ENCODE measurements at regions not wholly inside any gene's neighbourhood (a gene's known extent, or its start where the extent isn't known, plus 50 kb on each side); places are given as distances from the start of the nearest gene placed in this dataset.

DNA sequence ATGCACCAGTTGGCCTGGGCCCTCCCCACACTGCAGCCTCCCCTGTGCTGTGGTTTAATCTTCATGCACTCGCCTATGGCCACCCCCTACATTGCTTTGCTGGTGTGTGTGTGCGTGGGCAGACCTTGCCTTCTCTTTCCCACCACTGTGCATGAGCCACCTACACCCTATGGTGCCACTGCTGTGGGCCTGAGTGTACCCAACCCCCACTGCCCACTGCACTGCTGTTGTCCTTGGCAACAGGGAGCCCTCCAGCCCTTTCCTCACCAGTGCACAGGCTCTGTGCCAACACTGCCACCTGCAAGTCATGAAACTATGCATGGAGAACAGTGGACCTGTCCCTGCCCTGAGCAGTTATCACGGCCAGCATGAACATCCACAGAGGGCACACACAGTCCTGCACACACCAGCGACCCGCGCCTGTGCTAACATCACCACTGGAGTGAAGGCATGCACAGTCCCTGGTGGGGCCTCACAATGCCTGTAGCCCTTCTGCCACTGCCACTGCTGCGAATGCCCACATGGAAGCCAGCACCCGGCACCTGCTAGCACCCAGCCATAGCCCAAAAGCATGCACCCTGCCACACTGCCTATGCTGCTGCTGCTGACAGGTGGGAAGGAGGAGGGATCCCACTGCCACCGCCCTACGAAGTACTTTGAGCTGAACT lies 237.8 kb upstream of the ARSJ start:
- H3K9me3 ChIP-seq (ENCODE audit: low read depth, low read length, poor library complexity, severe bottlenecking) = no peaks in the 10 kb centered on the region
- no peak for TF ChIP-seq EZH2 (IDR thresholded peaks at IDR 0.05; ENCODE audit: borderline replicate concordance, low read depth, low read length, poor library complexity, severe bottlenecking)
- TF ChIP-seq, protein P1, sequence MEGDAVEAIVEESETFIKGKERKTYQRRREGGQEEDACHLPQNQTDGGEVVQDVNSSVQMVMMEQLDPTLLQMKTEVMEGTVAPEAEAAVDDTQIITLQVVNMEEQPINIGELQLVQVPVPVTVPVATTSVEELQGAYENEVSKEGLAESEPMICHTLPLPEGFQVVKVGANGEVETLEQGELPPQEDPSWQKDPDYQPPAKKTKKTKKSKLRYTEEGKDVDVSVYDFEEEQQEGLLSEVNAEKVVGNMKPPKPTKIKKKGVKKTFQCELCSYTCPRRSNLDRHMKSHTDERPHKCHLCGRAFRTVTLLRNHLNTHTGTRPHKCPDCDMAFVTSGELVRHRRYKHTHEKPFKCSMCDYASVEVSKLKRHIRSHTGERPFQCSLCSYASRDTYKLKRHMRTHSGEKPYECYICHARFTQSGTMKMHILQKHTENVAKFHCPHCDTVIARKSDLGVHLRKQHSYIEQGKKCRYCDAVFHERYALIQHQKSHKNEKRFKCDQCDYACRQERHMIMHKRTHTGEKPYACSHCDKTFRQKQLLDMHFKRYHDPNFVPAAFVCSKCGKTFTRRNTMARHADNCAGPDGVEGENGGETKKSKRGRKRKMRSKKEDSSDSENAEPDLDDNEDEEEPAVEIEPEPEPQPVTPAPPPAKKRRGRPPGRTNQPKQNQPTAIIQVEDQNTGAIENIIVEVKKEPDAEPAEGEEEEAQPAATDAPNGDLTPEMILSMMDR (conservative IDR thresholded peaks at IDR 0.05; ENCODE audit: low read depth, low read length) = no peak
- H3K4me3 ChIP-seq (ENCODE audit: low read depth, low read length, poor library complexity, severe bottlenecking) = no peak overlapping the region
- ChIA-PET POLR2A (ENCODE audit: low non-redundant PET) (no interaction called here), CTCF (no interaction called here)
- intact Hi-C loops (cut with micrococcal nuclease; ENCODE audit: unreplicated experiment) = loop anchor here (10.0 kb wide), 1 partner anchor 158 kb away; no protein-coding TSS in a partner anchor
- BruUV-seq (replicated peaks) = no TSS peak
- no peak for DNase-seq (ENCODE audit: low spot score)
- no peak overlapping the region for H3K27ac ChIP-seq (ENCODE audit: low read depth, low read length, poor library complexity, severe bottlenecking)
- no peaks in the 10 kb centered on the region for H3K4me1 ChIP-seq (ENCODE audit: insufficient read depth, low read length, poor library complexity, severe bottlenecking)
- no peaks in the 10 kb centered on the region for H3K36me3 ChIP-seq (ENCODE audit: insufficient read depth, low read length, poor library complexity, severe bottlenecking)
- H3K27me3 ChIP-seq (replicated peaks; ENCODE audit: insufficient read depth, low read depth, low read length, poor library complexity) = no peaks in the 10 kb centered on the region

DNA sequence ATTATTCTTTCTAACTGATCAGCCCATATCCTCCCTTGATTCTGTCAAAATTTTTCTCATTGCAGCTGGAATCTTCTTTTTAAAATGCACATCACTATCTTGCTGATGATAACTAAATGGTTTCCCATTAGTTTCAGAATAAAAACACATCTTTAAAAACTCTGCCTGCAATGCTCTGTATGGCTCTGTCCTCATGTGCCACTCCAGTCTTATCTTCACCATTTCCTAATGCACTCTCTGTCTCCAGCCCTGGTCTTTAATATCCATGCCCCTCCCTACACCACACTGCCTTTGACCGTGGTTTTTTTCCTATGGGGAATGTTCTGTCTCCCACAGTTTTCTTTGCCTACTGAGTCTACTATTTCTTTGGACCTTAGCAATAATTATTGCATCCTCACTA lies 244.1 kb upstream of the ARSJ start:
- CTCF ChIA-PET = no interaction called here
- no peak overlapping the region for H3K27ac ChIP-seq (ENCODE audit: low read depth, low read length, poor library complexity, severe bottlenecking)
- no peak for DNase-seq (ENCODE audit: low spot score)

DNA sequence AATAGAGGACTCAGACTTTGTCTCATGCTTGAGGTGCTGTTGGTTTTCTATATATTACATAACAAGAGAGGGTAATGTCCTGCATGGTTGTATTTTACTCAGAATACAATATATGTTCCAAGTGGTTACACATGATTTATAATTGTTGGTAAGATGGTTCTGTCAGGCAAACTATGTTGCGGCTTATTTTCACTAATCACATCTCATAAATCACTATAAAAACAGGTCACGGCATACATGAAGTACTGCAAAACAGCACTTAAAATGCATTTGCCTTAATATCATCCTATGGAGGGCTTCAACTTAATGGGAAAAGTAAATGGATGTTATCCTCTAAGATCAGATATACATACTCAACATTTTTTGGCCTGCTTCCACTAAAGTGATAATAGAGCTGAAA lies 246.0 kb upstream of the ARSJ start:
- TF ChIP-seq EZH2 (IDR thresholded peaks at IDR 0.05; ENCODE audit: borderline replicate concordance, low read depth, low read length, poor library complexity, severe bottlenecking) = no peak
- TF ChIP-seq, protein P1 (conservative IDR thresholded peaks at IDR 0.05; ENCODE audit: low read depth, low read length) = no peak
- DNase-seq (ENCODE audit: low spot score) = no peak
- intact Hi-C loops (cut with micrococcal nuclease; ENCODE audit: unreplicated experiment) = no loop called here
- no peak overlapping the region for H3K4me3 ChIP-seq (ENCODE audit: low read depth, low read length, poor library complexity, severe bottlenecking)
- H3K36me3 ChIP-seq (ENCODE audit: insufficient read depth, low read length, poor library complexity, severe bottlenecking) = no peaks in the 10 kb centered on the region
- no peaks in the 10 kb centered on the region for H3K4me1 ChIP-seq (ENCODE audit: insufficient read depth, low read length, poor library complexity, severe bottlenecking)
- no TSS peak for BruUV-seq (replicated peaks)
- H3K27ac ChIP-seq (ENCODE audit: low read depth, low read length, poor library complexity, severe bottlenecking) = no peak overlapping the region
- no peaks in the 10 kb centered on the region for H3K27me3 ChIP-seq (replicated peaks; ENCODE audit: insufficient read depth, low read depth, low read length, poor library complexity)
- CTCF ChIA-PET = no interaction called here
- POLR2A ChIA-PET (ENCODE audit: low non-redundant PET) = no interaction called here
- H3K9me3 ChIP-seq (ENCODE audit: low read depth, low read length, poor library complexity, severe bottlenecking) = no peaks in the 10 kb centered on the region

More for the DNA sequence above, 244.1 kb upstream of the ARSJ start:
- Histone ChIP-seq H3K36me3 (ENCODE audit: insufficient read depth, low read length, poor library complexity, severe bottlenecking) (no peaks in the 10 kb centered on the region), H3K27me3 (replicated peaks; ENCODE audit: insufficient read depth, low read depth, low read length, poor library complexity) (no peaks in the 10 kb centered on the region), H3K4me3 (ENCODE audit: low read depth, low read length, poor library complexity, severe bottlenecking) (no peak overlapping the region), H3K4me1 (ENCODE audit: insufficient read depth, low read length, poor library complexity, severe bottlenecking) (no peaks in the 10 kb centered on the region), H3K9me3 (ENCODE audit: low read depth, low read length, poor library complexity, severe bottlenecking) (no peaks in the 10 kb centered on the region)
- TF ChIP-seq EZH2 (IDR thresholded peaks at IDR 0.05; ENCODE audit: borderline replicate concordance, low read depth, low read length, poor library complexity, severe bottlenecking) = no peak
- TF ChIP-seq, protein P1 (conservative IDR thresholded peaks at IDR 0.05; ENCODE audit: low read depth, low read length) = no peak
- POLR2A ChIA-PET (ENCODE audit: low non-redundant PET) = no interaction called here
- BruUV-seq (replicated peaks) = no TSS peak
- intact Hi-C loops (cut with micrococcal nuclease; ENCODE audit: unreplicated experiment) = no loop called here
